ENCODE measurements at regions not wholly inside any gene's neighbourhood (a gene's known extent, or its start where the extent isn't known, plus 50 kb on each side); places are given as distances from the start of the nearest gene placed in this dataset.

- no peaks in the 10 kb centered on the region for H3K9me3 Mint-ChIP-seq (ENCODE audit: unreplicated experiment)
- Histone ChIP-seq H3K79me2 (ENCODE audit: insufficient read depth, low read length) (no peaks in the 10 kb centered on the region), H3K4me2 (ENCODE audit: low read length) (no peak overlapping the region), H3K9ac (ENCODE audit: low read length) (no peak overlapping the region), H3K27ac (ENCODE audit: low read depth, low read length) (no peak overlapping the region), H3K4me1 (ENCODE audit: insufficient read depth, low read length) (no peaks in the 10 kb centered on the region), H4K20me1 (ENCODE audit: insufficient read depth, low read length) (no peaks in the 10 kb centered on the region), H3K4me3 (ENCODE audit: insufficient read depth, low read depth, low read length) (no peak overlapping the region), H3K27me3 (ENCODE audit: insufficient read depth, low read length) (no peaks in the 10 kb centered on the region), H2AFZ (ENCODE audit: low read depth, low read length) (no peak overlapping the region), H3K9me3 (ENCODE audit: insufficient read depth, low read depth, low read length) (no peaks in the 10 kb centered on the region), H3K36me3 (ENCODE audit: insufficient read depth, low read length) (peaks cover 2% of the 10 kb centered on the region)
- no peak overlapping the region for H3K4me3 Mint-ChIP-seq (ENCODE audit: unreplicated experiment)
- DNase-seq (ENCODE audit: low read depth) (no peak), FAIRE-seq (no peak)
- no peak overlapping the region for H3K27ac Mint-ChIP-seq (ENCODE audit: unreplicated experiment)
- TF ChIP-seq CTCF (IDR thresholded peaks at IDR 0.05; ENCODE audit: insufficient read depth, low read depth, low read length) (no peak), EZH2 (IDR thresholded peaks at IDR 0.05; ENCODE audit: insufficient read depth, low read length) (no peak)
- H3K36me3 Mint-ChIP-seq (ENCODE audit: low read depth, unreplicated experiment), result peaks cover 6% of the 10 kb centered on the region
- H3K4me1 Mint-ChIP-seq (ENCODE audit: low read depth, unreplicated experiment), result peaks cover 5% of the 10 kb centered on the region
- H3K27me3 Mint-ChIP-seq (ENCODE audit: low read depth, unreplicated experiment), result no peaks in the 10 kb centered on the region
Measured at GRCh38 chr13:73859841-73860240, 274.4 kb downstream of the KLF12 start.

- Histone ChIP-seq H3K9me3 (ENCODE audit: insufficient read depth, low read depth, low read length) (no peaks in the 10 kb centered on the region), H3K4me1 (ENCODE audit: insufficient read depth, low read length) (no peaks in the 10 kb centered on the region), H3K79me2 (ENCODE audit: insufficient read depth, low read length) (no peaks in the 10 kb centered on the region), H3K9ac (ENCODE audit: low read length) (no peak overlapping the region), H3K4me3 (ENCODE audit: insufficient read depth, low read depth, low read length) (no peak overlapping the region), H3K27me3 (ENCODE audit: insufficient read depth, low read length) (no peaks in the 10 kb centered on the region), H2AFZ (ENCODE audit: low read depth, low read length) (no peak overlapping the region), H4K20me1 (ENCODE audit: insufficient read depth, low read length) (no peaks in the 10 kb centered on the region), H3K27ac (ENCODE audit: low read depth, low read length) (no peak overlapping the region), H3K4me2 (ENCODE audit: low read length) (no peak overlapping the region), H3K36me3 (ENCODE audit: insufficient read depth, low read length) (peaks cover 2% of the 10 kb centered on the region)
- DNase-seq (ENCODE audit: low read depth) (no peak), FAIRE-seq (no peak)
- TF ChIP-seq CTCF (IDR thresholded peaks at IDR 0.05; ENCODE audit: insufficient read depth, low read depth, low read length) (no peak), EZH2 (IDR thresholded peaks at IDR 0.05; ENCODE audit: insufficient read depth, low read length) (no peak)
- H3K36me3 Mint-ChIP-seq (ENCODE audit: low read depth, unreplicated experiment), result peaks cover 6% of the 10 kb centered on the region
- H3K27ac Mint-ChIP-seq (ENCODE audit: unreplicated experiment), result no peak overlapping the region
- no peak overlapping the region for H3K4me3 Mint-ChIP-seq (ENCODE audit: unreplicated experiment)
- no peaks in the 10 kb centered on the region for H3K9me3 Mint-ChIP-seq (ENCODE audit: unreplicated experiment)
- no peaks in the 10 kb centered on the region for H3K4me1 Mint-ChIP-seq (ENCODE audit: low read depth, unreplicated experiment)
- no peaks in the 10 kb centered on the region for H3K27me3 Mint-ChIP-seq (ENCODE audit: low read depth, unreplicated experiment)
Measured at GRCh38 chr13:73857106-73857505, 277.1 kb downstream of the KLF12 start.

DNA sequence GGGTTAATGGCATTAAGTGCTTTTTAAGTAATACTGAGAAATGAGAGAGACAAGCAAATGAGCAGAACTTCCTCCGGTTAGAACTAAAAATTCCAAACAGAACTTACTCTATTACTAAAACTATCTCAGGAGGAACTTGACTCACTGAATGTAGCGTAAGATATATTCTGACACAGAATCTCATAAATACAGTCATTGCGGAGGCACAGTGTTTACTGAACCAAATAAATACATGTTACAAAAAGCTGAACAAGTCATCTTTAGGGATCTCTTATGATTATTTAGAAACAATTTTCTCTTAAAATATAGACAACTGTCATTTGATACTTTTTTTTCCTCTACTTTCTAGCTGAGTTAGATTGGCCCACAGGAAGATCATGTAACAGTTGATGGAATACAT is 283.1 kb downstream of the KLF12 start:
- no peak overlapping the region for H3K9ac ChIP-seq (ENCODE audit: low read length)
- no peak for DNase-seq (ENCODE audit: low read depth)
- no peaks in the 10 kb centered on the region for H3K4me1 ChIP-seq (ENCODE audit: insufficient read depth, low read length)
- H3K27ac ChIP-seq (ENCODE audit: low read depth, low read length), result no peak overlapping the region
- no peaks in the 10 kb centered on the region for H3K9me3 ChIP-seq (ENCODE audit: insufficient read depth, low read depth, low read length)
- Mint-ChIP-seq H3K4me1 (ENCODE audit: low read depth, unreplicated experiment) (peaks cover 4% of the 10 kb centered on the region), H3K36me3 (ENCODE audit: low read depth, unreplicated experiment) (peaks cover 2% of the 10 kb centered on the region), H3K27ac (ENCODE audit: unreplicated experiment) (no peak overlapping the region), H3K4me3 (ENCODE audit: unreplicated experiment) (no peak overlapping the region), H3K9me3 (ENCODE audit: unreplicated experiment) (no peaks in the 10 kb centered on the region), H3K27me3 (ENCODE audit: low read depth, unreplicated experiment) (no peaks in the 10 kb centered on the region)
- no peak overlapping the region for H2AFZ ChIP-seq (ENCODE audit: low read depth, low read length)
- H3K79me2 ChIP-seq (ENCODE audit: insufficient read depth, low read length), result peaks cover 4% of the 10 kb centered on the region
- no peak for TF ChIP-seq EZH2 (IDR thresholded peaks at IDR 0.05; ENCODE audit: insufficient read depth, low read length)
- no peak for TF ChIP-seq CTCF (IDR thresholded peaks at IDR 0.05; ENCODE audit: insufficient read depth, low read depth, low read length)
- no peak overlapping the region for H3K4me3 ChIP-seq (ENCODE audit: insufficient read depth, low read depth, low read length)
- no peaks in the 10 kb centered on the region for H4K20me1 ChIP-seq (ENCODE audit: insufficient read depth, low read length)
- H3K36me3 ChIP-seq (ENCODE audit: insufficient read depth, low read length), result peaks cover 2% of the 10 kb centered on the region
- no peak overlapping the region for H3K4me2 ChIP-seq (ENCODE audit: low read length)
- no peak for FAIRE-seq
- no peaks in the 10 kb centered on the region for H3K27me3 ChIP-seq (ENCODE audit: insufficient read depth, low read length)
